ENCODE measurements at regions not wholly inside any gene's neighbourhood (a gene's known extent, or its start where the extent isn't known, plus 50 kb on each side); places are given as distances from the start of the nearest gene placed in this dataset.

DNA sequence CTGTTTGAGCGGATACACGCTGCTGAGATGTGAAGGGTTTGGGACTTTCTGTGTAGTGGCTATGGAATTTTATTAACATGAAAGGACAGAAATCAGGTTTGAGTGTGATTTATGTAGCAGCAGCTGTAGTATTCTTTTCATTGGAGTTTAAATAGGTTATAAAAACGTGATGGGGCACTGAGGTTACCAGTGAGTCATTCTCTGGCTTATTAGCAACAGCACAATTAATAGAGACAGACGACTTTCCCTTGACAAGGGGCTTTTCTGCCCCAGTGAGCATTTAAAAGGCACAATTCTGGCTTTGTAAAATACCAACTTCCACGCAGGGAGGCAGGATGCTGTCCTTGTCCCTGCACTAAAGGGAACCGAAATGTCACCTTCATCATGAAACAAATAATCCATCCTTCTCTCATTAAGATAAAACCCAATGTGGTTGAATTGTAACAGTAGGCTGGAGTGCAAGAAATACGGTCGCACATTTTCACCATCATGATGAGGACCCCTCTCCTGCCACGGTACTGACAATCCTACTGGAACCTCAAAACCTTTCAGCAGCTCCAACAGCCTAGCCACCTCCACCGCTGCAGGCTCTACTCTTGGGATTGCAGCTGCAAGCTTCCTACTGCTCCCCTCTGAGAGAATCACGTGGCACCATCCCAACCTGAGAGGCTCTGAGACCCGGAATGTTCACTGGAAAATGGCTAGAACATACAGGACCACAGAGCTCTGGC, 293.9 kb downstream of the IRX1 start:
- H3K4me1 Mint-ChIP-seq (ENCODE audit: low read depth, unreplicated experiment) = no peaks in the 10 kb centered on the region
- POLR2A ChIA-PET = no interaction called here
- intact Hi-C loops (cut with micrococcal nuclease; ENCODE audit: unreplicated experiment) = no loop called here
- no peak overlapping the region for H3K4me3 ChIP-seq (ENCODE audit: low read depth, low read length)
- no peaks in the 10 kb centered on the region for H3K9me3 ChIP-seq
- H3K4me1 ChIP-seq = no peaks in the 10 kb centered on the region
- H3K27me3 Mint-ChIP-seq (ENCODE audit: insufficient read depth, unreplicated experiment) = no peaks in the 10 kb centered on the region
- no peaks in the 10 kb centered on the region for H3K27me3 ChIP-seq (replicated peaks; ENCODE audit: control insufficient read depth, insufficient read depth, low read length)
- no peaks in the 10 kb centered on the region for H3K36me3 ChIP-seq (ENCODE audit: control insufficient read depth, insufficient read depth, low read length)
- no peak for DNase-seq
- no peak overlapping the region for H3K27ac Mint-ChIP-seq (ENCODE audit: unreplicated experiment)
- H3K9me3 Mint-ChIP-seq (ENCODE audit: unreplicated experiment) = no peaks in the 10 kb centered on the region
- TF ChIP-seq, protein P1, sequence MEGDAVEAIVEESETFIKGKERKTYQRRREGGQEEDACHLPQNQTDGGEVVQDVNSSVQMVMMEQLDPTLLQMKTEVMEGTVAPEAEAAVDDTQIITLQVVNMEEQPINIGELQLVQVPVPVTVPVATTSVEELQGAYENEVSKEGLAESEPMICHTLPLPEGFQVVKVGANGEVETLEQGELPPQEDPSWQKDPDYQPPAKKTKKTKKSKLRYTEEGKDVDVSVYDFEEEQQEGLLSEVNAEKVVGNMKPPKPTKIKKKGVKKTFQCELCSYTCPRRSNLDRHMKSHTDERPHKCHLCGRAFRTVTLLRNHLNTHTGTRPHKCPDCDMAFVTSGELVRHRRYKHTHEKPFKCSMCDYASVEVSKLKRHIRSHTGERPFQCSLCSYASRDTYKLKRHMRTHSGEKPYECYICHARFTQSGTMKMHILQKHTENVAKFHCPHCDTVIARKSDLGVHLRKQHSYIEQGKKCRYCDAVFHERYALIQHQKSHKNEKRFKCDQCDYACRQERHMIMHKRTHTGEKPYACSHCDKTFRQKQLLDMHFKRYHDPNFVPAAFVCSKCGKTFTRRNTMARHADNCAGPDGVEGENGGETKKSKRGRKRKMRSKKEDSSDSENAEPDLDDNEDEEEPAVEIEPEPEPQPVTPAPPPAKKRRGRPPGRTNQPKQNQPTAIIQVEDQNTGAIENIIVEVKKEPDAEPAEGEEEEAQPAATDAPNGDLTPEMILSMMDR (IDR thresholded peaks at IDR 0.05; ENCODE audit: insufficient read depth in 1 of 2, low read depth in 1 of 2, low read length in 1 of 2, severe bottlenecking in 1 of 2, unreplicated experiment in 1 of 2) = no peak
- H3K4me3 Mint-ChIP-seq (ENCODE audit: unreplicated experiment) = no peak overlapping the region
- CTCF ChIA-PET = no interaction called here
- no peaks in the 10 kb centered on the region for H3K36me3 Mint-ChIP-seq (ENCODE audit: insufficient read depth, unreplicated experiment)
- BruUV-seq (replicated peaks) = no TSS peak

DNA sequence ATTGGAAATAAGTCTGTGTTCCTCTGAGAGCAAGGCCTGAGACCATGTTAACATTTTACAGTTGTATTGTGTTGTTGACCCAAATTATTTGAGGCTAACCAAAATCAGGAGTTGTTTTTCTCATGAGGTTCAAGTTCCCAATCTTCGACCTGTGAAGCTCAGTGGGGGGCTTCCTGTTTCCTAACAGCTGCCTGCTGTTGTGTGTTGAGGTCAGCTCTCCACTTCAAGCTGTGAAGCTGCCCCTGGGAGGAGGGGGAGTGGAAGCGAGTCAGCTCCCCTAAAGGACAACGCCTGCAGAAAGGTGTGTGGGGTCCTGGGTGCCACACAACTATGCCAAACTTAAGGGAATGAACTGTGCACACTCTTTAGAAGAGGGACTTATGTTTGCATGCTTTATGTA, 295.5 kb downstream of the IRX1 start:
- CTCF ChIA-PET = no interaction called here
- H3K27ac Mint-ChIP-seq (ENCODE audit: unreplicated experiment) = no peak overlapping the region

DNA sequence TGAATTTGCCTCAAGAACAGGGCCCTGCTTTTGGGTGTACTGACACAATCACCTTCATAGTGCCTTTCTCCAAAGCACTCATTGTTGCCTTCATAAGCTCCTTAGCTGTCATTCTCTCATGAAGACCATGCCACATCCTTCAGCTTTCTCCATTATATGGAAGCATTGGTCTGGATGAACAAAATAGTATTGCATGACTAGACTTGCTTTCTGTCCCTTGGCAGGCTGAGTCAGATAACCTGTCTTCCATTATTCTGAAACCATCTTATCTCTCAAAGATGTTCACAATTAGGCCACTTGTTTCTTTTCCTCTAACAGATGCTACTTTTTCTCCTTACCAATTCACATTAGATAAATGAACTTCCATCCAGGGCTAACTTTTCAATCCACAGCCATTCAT, 297.9 kb downstream of the IRX1 start:
- ChIA-PET CTCF (no interaction called here), POLR2A (no interaction called here)
- Mint-ChIP-seq H3K27me3 (ENCODE audit: insufficient read depth, unreplicated experiment) (no peaks in the 10 kb centered on the region), H3K4me3 (ENCODE audit: unreplicated experiment) (no peak overlapping the region), H3K27ac (ENCODE audit: unreplicated experiment) (no peak overlapping the region), H3K36me3 (ENCODE audit: insufficient read depth, unreplicated experiment) (no peaks in the 10 kb centered on the region), H3K9me3 (ENCODE audit: unreplicated experiment) (no peaks in the 10 kb centered on the region), H3K4me1 (ENCODE audit: low read depth, unreplicated experiment) (no peaks in the 10 kb centered on the region)
- H3K36me3 ChIP-seq (ENCODE audit: control insufficient read depth, insufficient read depth, low read length) = no peaks in the 10 kb centered on the region
- H3K9me3 ChIP-seq = no peaks in the 10 kb centered on the region
- no peak for DNase-seq
- intact Hi-C loops (cut with micrococcal nuclease; ENCODE audit: unreplicated experiment) = no loop called here
- H3K4me1 ChIP-seq = no peaks in the 10 kb centered on the region
- TF ChIP-seq, protein P1 (IDR thresholded peaks at IDR 0.05; ENCODE audit: insufficient read depth in 1 of 2, low read depth in 1 of 2, low read length in 1 of 2, severe bottlenecking in 1 of 2, unreplicated experiment in 1 of 2) = no peak
- no peak overlapping the region for H3K4me3 ChIP-seq (ENCODE audit: low read depth, low read length)
- no peaks in the 10 kb centered on the region for H3K27me3 ChIP-seq (replicated peaks; ENCODE audit: control insufficient read depth, insufficient read depth, low read length)
- no TSS peak for BruUV-seq (replicated peaks)

More for the DNA sequence above, 295.5 kb downstream of the IRX1 start:
- no peaks in the 10 kb centered on the region for H3K27me3 ChIP-seq (replicated peaks; ENCODE audit: control insufficient read depth, insufficient read depth, low read length)
- no TSS peak for BruUV-seq (replicated peaks)
- H3K9me3 ChIP-seq = no peaks in the 10 kb centered on the region
- H3K27me3 Mint-ChIP-seq (ENCODE audit: insufficient read depth, unreplicated experiment) = no peaks in the 10 kb centered on the region
- no peak overlapping the region for H3K4me3 ChIP-seq (ENCODE audit: low read depth, low read length)
- H3K36me3 Mint-ChIP-seq (ENCODE audit: insufficient read depth, unreplicated experiment) = no peaks in the 10 kb centered on the region
- no peak overlapping the region for H3K4me3 Mint-ChIP-seq (ENCODE audit: unreplicated experiment)
- TF ChIP-seq, protein P1 (IDR thresholded peaks at IDR 0.05; ENCODE audit: insufficient read depth in 1 of 2, low read depth in 1 of 2, low read length in 1 of 2, severe bottlenecking in 1 of 2, unreplicated experiment in 1 of 2) = no peak
- POLR2A ChIA-PET = no interaction called here
- no peaks in the 10 kb centered on the region for H3K4me1 ChIP-seq
- no peaks in the 10 kb centered on the region for H3K9me3 Mint-ChIP-seq (ENCODE audit: unreplicated experiment)
- no peaks in the 10 kb centered on the region for H3K4me1 Mint-ChIP-seq (ENCODE audit: low read depth, unreplicated experiment)
- H3K36me3 ChIP-seq (ENCODE audit: control insufficient read depth, insufficient read depth, low read length) = no peaks in the 10 kb centered on the region
- intact Hi-C loops (cut with micrococcal nuclease; ENCODE audit: unreplicated experiment) = no loop called here
- DNase-seq = no peak

All from Caco-2 (cell line).